Testis (tissue), 2 donors: ENCODE measurements at regions not wholly inside any gene's neighbourhood (a gene's known extent, or its start where the extent isn't known, plus 50 kb on each side); places are given as distances from the start of the nearest gene placed in this dataset.

Experiments
- POLR2A ChIP-seq: fragments of 450-650 bp; IDR thresholded peaks from one replicate; pipeline ENCODE4 v1.6.1; 2017; ENCODE audit warnings: antibody characterized with exemption, mild to moderate bottlenecking, moderate library complexity
- TF ChIP-seq, protein P1 (sequence below), 3 experiments: fragments of 450-650 bp in 2 of 3; fragments of 200-600 bp in 1 of 3; sonication (generic) in 1 of 3; IDR thresholded peaks; one replicate each; pipeline ENCODE4 v1.5.1; 2016 to 2019; ENCODE audit warnings: antibody characterized with exemption in 3 of 3, mild to moderate bottlenecking in 2 of 3, moderate library complexity in 1 of 3

GRCh38 chr2:58655152-58655551, 414.0 kb upstream of the FANCL start:
- TF ChIP-seq POLR2A, result no peak
- TF ChIP-seq, protein P1, sequence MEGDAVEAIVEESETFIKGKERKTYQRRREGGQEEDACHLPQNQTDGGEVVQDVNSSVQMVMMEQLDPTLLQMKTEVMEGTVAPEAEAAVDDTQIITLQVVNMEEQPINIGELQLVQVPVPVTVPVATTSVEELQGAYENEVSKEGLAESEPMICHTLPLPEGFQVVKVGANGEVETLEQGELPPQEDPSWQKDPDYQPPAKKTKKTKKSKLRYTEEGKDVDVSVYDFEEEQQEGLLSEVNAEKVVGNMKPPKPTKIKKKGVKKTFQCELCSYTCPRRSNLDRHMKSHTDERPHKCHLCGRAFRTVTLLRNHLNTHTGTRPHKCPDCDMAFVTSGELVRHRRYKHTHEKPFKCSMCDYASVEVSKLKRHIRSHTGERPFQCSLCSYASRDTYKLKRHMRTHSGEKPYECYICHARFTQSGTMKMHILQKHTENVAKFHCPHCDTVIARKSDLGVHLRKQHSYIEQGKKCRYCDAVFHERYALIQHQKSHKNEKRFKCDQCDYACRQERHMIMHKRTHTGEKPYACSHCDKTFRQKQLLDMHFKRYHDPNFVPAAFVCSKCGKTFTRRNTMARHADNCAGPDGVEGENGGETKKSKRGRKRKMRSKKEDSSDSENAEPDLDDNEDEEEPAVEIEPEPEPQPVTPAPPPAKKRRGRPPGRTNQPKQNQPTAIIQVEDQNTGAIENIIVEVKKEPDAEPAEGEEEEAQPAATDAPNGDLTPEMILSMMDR (IDR thresholded peaks at IDR 0.05), result no peak
